GM12878 (cell line): ENCODE measurements at regions not wholly inside any gene's neighbourhood (a gene's known extent, or its start where the extent isn't known, plus 50 kb on each side); places are given as distances from the start of the nearest gene placed in this dataset.

Experiments used
- ATAC-seq: fragments of 200-7000 bp; cut with Tn5 transposase; 3 replicates; pipeline ENCODE4 v1.9.1; 2020; ENCODE audit warnings: mild to moderate bottlenecking, moderate library complexity
- BruUV-seq: library from RNA; stranded (reverse); fragments of 400-500 nt; replicated peaks from 2 replicates; lab custom pipeline; 2021; lab: Mats Ljungman, UMichigan
- CTCF ChIA-PET: fragments of 300-600 bp; sonication (Branson Sonifier 250); formaldehyde crosslinking; extraction: SDS; loops from one replicate; lab custom pipeline; 2021; ENCODE audit warnings: inconsistent platforms; lab: Yijun Ruan, JAX
- POLR2A ChIA-PET: fragments of 350-600 bp; formaldehyde crosslinking; extraction: SDS; loops from one replicate; lab custom pipeline; 2021; ENCODE audit warnings: inconsistent platforms; lab: Charles Lee
- RAD21 ChIA-PET: fragments of 300-600 bp; sonication (Branson Sonifier 250); formaldehyde crosslinking; loops from one replicate; lab custom pipeline; 2023; ENCODE audit warnings: antibody characterized with exemption; ENCODE audit not compliant: unreplicated experiment; lab: Charles Lee
- SMC1A ChIA-PET: fragments of 300-600 bp; sonication (Branson Sonifier 250); formaldehyde crosslinking; loops from one replicate; lab custom pipeline; 2023; ENCODE audit not compliant: unreplicated experiment, uncharacterized antibody; lab: Charles Lee
- DNase-seq: peaks from one replicate; pipeline ENCODE4 v3.0.0-alpha.2; 2011; ENCODE audit warnings: low read depth, low spot score
- FAIRE-seq: peaks from 3 replicates; lab custom pipeline; 2011; peaks lifted over from hg19 to GRCh38; lab: Jason Lieb, UNC
- H2AFZ ChIP-seq: 2 replicates; pipeline ENCODE4 v1.6.0; 2011; ENCODE audit warnings: low read depth, low read length, control low read depth; ENCODE audit not compliant: control insufficient read depth
- H3K27ac ChIP-seq: 2 replicates; pipeline ENCODE4 v1.5.1; 2011; ENCODE audit warnings: control low read depth; ENCODE audit not compliant: control insufficient read depth, insufficient read depth
- H3K27me3 ChIP-seq, 2 experiments: replicated peaks in 1 of 2; 2 replicates each; pipeline versions ENCODE4 v1.6.0 to v1.6.1; 2011; ENCODE audit warnings: low read length in 1 of 2; ENCODE audit not compliant: control insufficient read depth in 2 of 2, insufficient read depth in 2 of 2
- H3K36me3 ChIP-seq, 2 experiments: 2 replicates each; pipeline ENCODE4 v1.5.1; 2011; ENCODE audit warnings: low read length in 1 of 2; ENCODE audit not compliant: control insufficient read depth in 2 of 2, insufficient read depth in 2 of 2
- H3K4me1 ChIP-seq: 2 replicates; pipeline ENCODE4 v1.6.1; 2011; ENCODE audit warnings: mild to moderate bottlenecking, low read length, moderate library complexity, mixed read lengths; ENCODE audit not compliant: control insufficient read depth, insufficient read depth
- H3K4me2 ChIP-seq: 2 replicates; pipeline ENCODE4 v1.6.0; 2011; ENCODE audit warnings: control low read depth; ENCODE audit not compliant: control insufficient read depth, insufficient read depth
- H3K4me3 ChIP-seq: fragments of 200-600 bp; sonication (generic); 2 replicates; pipeline ENCODE4 v1.5.1; 2016
- H3K79me2 ChIP-seq: 2 replicates; pipeline ENCODE4 v1.6.0; 2011; ENCODE audit warnings: low read length; ENCODE audit not compliant: control insufficient read depth, insufficient read depth
- H3K9ac ChIP-seq: 2 replicates; pipeline ENCODE4 v1.8.0; 2011; ENCODE audit warnings: low read length, control low read depth, mixed read lengths; ENCODE audit not compliant: control insufficient read depth, insufficient read depth
- H3K9me3 ChIP-seq: replicated peaks from 3 replicates; pipeline ENCODE4 v1.5.1; 2011; ENCODE audit warnings: mild to moderate bottlenecking, low read length; ENCODE audit not compliant: control insufficient read depth, insufficient read depth
- H4K20me1 ChIP-seq: 2 replicates; pipeline ENCODE4 v1.6.0; 2011; ENCODE audit not compliant: control insufficient read depth, insufficient read depth
- MXI1 ChIP-seq: fragments of 150-350 bp; IDR thresholded peaks from 2 replicates; pipeline ENCODE4 v1.6.1; 2011; ENCODE audit warnings: low read depth, mild to moderate bottlenecking, inconsistent platforms, low read length, improper control_type of control experiment
- PML ChIP-seq: IDR thresholded peaks from 2 replicates; pipeline ENCODE4 v1.6.1; 2012; ENCODE audit warnings: low read length, inconsistent platforms
- POU2F2 ChIP-seq: IDR thresholded peaks from 3 replicates; pipeline ENCODE4 v1.6.1; 2011; ENCODE audit warnings: low read depth, mild to moderate bottlenecking, low read length, borderline replicate concordance
- SIX5 ChIP-seq: IDR thresholded peaks from 2 replicates; pipeline ENCODE4 v1.6.1; 2011; ENCODE audit warnings: mild to moderate bottlenecking, low read depth, low read length, moderate library complexity; ENCODE audit not compliant: severe bottlenecking
- SREBF2 ChIP-seq: IDR thresholded peaks from 2 replicates; pipeline ENCODE4 v1.6.1; 2012; ENCODE audit warnings: mild to moderate bottlenecking, low read length
- STAT3 ChIP-seq: IDR thresholded peaks from 2 replicates; pipeline ENCODE4 v1.6.1; 2011; ENCODE audit warnings: low read depth, low read length, improper control_type of control experiment
- WGBS: methylation state at CpG from one replicate; pipeline ENCODE4 v1.1.6; 2016; ENCODE audit warnings: low lambda C conversion rate; ENCODE audit not compliant: insufficient replicate concordance, insufficient coverage; ENCODE audit errors: missing lambda C conversion rate; 5-methylcytosine and 5-hydroxymethylcytosine counted together
- in situ Hi-C: fragments of 300-500 bp; cut with MboI; formaldehyde crosslinking; loops from 9 replicates; pipeline ENCODE4 v1.14.3; 2018; ENCODE audit warnings: mixed read lengths
- intact Hi-C: fragments of 100-400 bp; cut with micrococcal nuclease; formaldehyde crosslinking; loops from one replicate; pipeline ENCODE4 v1.14.2; 2022; ENCODE audit not compliant: unreplicated experiment
- TF ChIP-seq, protein P1 (sequence below): fragments of 450-650 bp; IDR thresholded peaks from 2 replicates; pipeline ENCODE4 v1.6.1; 2016; ENCODE audit warnings: mild to moderate bottlenecking

DNA sequence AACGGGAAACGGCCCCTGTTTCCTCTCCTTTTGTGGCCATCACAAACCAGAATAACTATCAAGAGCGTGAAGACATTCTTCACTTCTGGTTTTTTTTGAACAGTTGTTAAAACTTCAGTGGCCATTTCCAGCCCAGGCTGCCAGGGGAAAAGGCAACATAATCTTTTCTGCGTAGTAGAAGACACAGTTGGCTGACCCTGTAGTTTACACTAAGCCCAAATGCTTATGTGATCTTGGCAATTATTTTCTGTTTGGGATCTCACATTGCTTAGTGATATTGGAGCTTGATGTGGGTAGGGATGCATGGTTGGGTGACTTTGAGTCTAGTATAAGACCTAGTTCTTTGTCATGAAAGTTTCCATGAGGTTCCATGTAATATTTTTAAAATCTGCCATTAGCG lies 449.4 kb upstream of the CDH4 start:
- ATAC-seq (no peak), DNase-seq (no peak), FAIRE-seq (no peak)
- H3K79me2 ChIP-seq, result no peaks in the 10 kb centered on the region
- no peak overlapping the region for H3K4me2 ChIP-seq
- 31% methylated on average over 5 of the region's 5 CpGs for WGBS
- ChIA-PET POLR2A (no interaction called here), SMC1A (no interaction called here), RAD21 (no interaction called here), CTCF (no interaction called here)
- TF ChIP-seq PML, result no peak
- no peak for TF ChIP-seq SIX5
- no peak for TF ChIP-seq SREBF2
- TF ChIP-seq POU2F2, result no peak
- no peak for TF ChIP-seq STAT3
- TF ChIP-seq, protein P1, sequence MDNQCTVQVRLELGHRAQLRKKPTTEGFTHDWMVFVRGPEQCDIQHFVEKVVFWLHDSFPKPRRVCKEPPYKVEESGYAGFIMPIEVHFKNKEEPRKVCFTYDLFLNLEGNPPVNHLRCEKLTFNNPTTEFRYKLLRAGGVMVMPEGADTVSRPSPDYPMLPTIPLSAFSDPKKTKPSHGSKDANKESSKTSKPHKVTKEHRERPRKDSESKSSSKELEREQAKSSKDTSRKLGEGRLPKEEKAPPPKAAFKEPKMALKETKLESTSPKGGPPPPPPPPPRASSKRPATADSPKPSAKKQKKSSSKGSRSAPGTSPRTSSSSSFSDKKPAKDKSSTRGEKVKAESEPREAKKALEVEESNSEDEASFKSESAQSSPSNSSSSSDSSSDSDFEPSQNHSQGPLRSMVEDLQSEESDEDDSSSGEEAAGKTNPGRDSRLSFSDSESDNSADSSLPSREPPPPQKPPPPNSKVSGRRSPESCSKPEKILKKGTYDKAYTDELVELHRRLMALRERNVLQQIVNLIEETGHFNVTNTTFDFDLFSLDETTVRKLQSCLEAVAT, result no peak
- no peak for TF ChIP-seq MXI1
- H4K20me1 ChIP-seq, result no peaks in the 10 kb centered on the region
- H3K4me1 ChIP-seq, result no peaks in the 10 kb centered on the region
- no TSS peak for BruUV-seq
- in situ Hi-C loops (no loop called here), intact Hi-C loops (no loop called here)
- no peak overlapping the region for H3K4me3 ChIP-seq
- no peaks in the 10 kb centered on the region for H3K27me3 ChIP-seq
- no peak overlapping the region for H2AFZ ChIP-seq
- H3K27ac ChIP-seq, result no peak overlapping the region
- H3K36me3 ChIP-seq, result no peaks in the 10 kb centered on the region
- H3K9me3 ChIP-seq, result no peaks in the 10 kb centered on the region; the same call in 2 of the 3 replicates
- H3K9ac ChIP-seq, result no peak overlapping the region
